ENCODE measurements at regions not wholly inside any gene's neighbourhood (a gene's known extent, or its start where the extent isn't known, plus 50 kb on each side); places are given as distances from the start of the nearest gene placed in this dataset.

DNA sequence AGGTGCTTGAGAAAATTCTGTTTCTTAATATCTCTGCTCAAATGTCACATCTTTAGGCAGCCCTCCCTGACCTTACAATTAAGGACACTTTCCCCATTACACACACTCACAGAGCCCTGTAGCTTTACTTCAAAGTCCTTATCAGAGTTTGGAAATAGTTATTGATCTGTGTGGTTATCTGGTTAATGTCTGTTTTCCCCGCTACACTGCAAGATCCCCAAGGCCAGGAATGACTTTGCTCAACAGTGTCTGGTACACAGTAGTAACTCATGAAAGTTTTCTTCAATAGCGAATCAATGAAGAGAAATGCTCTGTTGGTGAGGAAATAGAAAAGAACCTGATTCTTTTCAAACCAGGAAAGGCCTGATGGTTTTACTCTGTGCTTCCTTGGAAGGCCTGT, 554.4 kb downstream of the REEP3 start (continued):
- TF ChIP-seq, protein P1, sequence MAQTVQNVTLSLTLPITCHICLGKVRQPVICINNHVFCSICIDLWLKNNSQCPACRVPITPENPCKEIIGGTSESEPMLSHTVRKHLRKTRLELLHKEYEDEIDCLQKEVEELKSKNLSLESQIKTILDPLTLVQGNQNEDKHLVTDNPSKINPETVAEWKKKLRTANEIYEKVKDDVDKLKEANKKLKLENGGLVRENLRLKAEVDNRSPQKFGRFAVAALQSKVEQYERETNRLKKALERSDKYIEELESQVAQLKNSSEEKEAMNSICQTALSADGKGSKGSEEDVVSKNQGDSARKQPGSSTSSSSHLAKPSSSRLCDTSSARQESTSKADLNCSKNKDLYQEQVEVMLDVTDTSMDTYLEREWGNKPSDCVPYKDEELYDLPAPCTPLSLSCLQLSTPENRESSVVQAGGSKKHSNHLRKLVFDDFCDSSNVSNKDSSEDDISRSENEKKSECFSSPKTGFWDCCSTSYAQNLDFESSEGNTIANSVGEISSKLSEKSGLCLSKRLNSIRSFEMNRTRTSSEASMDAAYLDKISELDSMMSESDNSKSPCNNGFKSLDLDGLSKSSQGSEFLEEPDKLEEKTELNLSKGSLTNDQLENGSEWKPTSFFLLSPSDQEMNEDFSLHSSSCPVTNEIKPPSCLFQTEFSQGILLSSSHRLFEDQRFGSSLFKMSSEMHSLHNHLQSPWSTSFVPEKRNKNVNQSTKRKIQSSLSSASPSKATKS (CRISPR knock-in tag; IDR thresholded peaks at IDR 0.05) = no peak
- TF ChIP-seq ZBTB38 (CRISPR knock-in tag; IDR thresholded peaks at IDR 0.05) = no peak
- peak; percentile 48; the same call in 1 of the 2 replicates for TF ChIP-seq PHF21A (CRISPR knock-in tag; IDR thresholded peaks at IDR 0.05)
- peak; percentile 92 for TF ChIP-seq PITX1 (CRISPR knock-in tag; IDR thresholded peaks at IDR 0.05)
- TF ChIP-seq ZBTB46 (CRISPR knock-in tag; IDR thresholded peaks at IDR 0.05; ENCODE audit: borderline replicate concordance) = no peak
- TF ChIP-seq, protein P2, sequence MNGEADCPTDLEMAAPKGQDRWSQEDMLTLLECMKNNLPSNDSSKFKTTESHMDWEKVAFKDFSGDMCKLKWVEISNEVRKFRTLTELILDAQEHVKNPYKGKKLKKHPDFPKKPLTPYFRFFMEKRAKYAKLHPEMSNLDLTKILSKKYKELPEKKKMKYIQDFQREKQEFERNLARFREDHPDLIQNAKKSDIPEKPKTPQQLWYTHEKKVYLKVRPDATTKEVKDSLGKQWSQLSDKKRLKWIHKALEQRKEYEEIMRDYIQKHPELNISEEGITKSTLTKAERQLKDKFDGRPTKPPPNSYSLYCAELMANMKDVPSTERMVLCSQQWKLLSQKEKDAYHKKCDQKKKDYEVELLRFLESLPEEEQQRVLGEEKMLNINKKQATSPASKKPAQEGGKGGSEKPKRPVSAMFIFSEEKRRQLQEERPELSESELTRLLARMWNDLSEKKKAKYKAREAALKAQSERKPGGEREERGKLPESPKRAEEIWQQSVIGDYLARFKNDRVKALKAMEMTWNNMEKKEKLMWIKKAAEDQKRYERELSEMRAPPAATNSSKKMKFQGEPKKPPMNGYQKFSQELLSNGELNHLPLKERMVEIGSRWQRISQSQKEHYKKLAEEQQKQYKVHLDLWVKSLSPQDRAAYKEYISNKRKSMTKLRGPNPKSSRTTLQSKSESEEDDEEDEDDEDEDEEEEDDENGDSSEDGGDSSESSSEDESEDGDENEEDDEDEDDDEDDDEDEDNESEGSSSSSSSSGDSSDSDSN (CRISPR knock-in tag; IDR thresholded peaks at IDR 0.05) = no peak
- TF ChIP-seq ZNF138 (CRISPR knock-in tag; IDR thresholded peaks at IDR 0.05; ENCODE audit: low read depth) = no peak
- no peak for TF ChIP-seq ATF7-NPFF (CRISPR knock-in tag; IDR thresholded peaks at IDR 0.05; ENCODE audit: low read depth)
- TF ChIP-seq FOXO1 (CRISPR knock-in tag; IDR thresholded peaks at IDR 0.05) = peak; percentile 91
- TF ChIP-seq THAP11 (CRISPR knock-in tag; IDR thresholded peaks at IDR 0.05) = 0 out of 2 replicates have a peak, but pooled peaks have one; percentile 25
- TF ChIP-seq, protein P3, sequence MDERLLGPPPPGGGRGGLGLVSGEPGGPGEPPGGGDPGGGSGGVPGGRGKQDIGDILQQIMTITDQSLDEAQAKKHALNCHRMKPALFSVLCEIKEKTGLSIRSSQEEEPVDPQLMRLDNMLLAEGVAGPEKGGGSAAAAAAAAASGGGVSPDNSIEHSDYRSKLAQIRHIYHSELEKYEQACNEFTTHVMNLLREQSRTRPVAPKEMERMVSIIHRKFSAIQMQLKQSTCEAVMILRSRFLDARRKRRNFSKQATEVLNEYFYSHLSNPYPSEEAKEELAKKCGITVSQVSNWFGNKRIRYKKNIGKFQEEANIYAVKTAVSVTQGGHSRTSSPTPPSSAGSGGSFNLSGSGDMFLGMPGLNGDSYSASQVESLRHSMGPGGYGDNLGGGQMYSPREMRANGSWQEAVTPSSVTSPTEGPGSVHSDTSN (CRISPR knock-in tag; IDR thresholded peaks at IDR 0.05) = no peak
- no peak for TF ChIP-seq ZNF777 (CRISPR knock-in tag; IDR thresholded peaks at IDR 0.05)
- TF ChIP-seq KLF12 (CRISPR knock-in tag; IDR thresholded peaks at IDR 0.05; ENCODE audit: borderline replicate concordance) = no peak
- no peak for TF ChIP-seq THAP9 (CRISPR knock-in tag; IDR thresholded peaks at IDR 0.05; ENCODE audit: borderline replicate concordance)
- no peak for TF ChIP-seq SIX4 (CRISPR knock-in tag; IDR thresholded peaks at IDR 0.05)
- TF ChIP-seq ZNF3 (CRISPR knock-in tag; IDR thresholded peaks at IDR 0.05) = peak; percentile 38; the same call in 1 of the 2 replicates
- TF ChIP-seq ZNF235 (CRISPR knock-in tag; IDR thresholded peaks at IDR 0.05; ENCODE audit: borderline replicate concordance) = no peak
- 0 out of 2 replicates have a peak, but pooled peaks have one; percentile 44 for TF ChIP-seq IRF2 (CRISPR knock-in tag; IDR thresholded peaks at IDR 0.05)
- TF ChIP-seq ZNF616 (CRISPR knock-in tag; IDR thresholded peaks at IDR 0.05; ENCODE audit: low read depth) = no peak

Data from HepG2 (cell line).